ENCODE measurements at regions not wholly inside any gene's neighbourhood (a gene's known extent, or its start where the extent isn't known, plus 50 kb on each side); places are given as distances from the start of the nearest gene placed in this dataset.

DNA sequence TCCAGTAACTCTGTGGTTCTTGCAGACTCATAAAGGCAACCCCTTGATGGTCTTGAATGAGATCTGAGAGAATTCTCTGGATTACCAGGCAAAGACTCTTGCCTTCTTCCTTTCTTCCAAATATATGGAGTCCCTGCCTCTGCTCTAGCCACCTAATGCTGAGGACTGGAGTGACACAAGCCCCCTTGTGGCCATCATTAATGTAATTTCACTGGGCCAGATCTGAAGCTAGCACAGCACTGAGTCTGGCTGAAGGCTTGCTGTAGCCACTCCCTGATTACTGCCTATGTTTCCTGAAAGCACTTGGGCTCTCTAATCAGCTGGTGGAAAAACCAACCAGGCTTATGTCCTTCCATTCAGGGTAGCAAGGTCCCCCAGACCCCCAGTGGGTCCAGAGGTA lies 559.3 kb upstream of the IRAK1BP1 start:
- no peak for TF ChIP-seq POLR2A (IDR thresholded peaks at IDR 0.05)
- no peak for TF ChIP-seq CTCF (IDR thresholded peaks at IDR 0.05)

All from Peyer's patch (tissue), 4 donors.